H1 (cell line): ENCODE measurements at regions not wholly inside any gene's neighbourhood (a gene's known extent, or its start where the extent isn't known, plus 50 kb on each side); places are given as distances from the start of the nearest gene placed in this dataset.

Source experiments
- CHD1 ChIP-seq: IDR thresholded peaks from 2 replicates; pipeline ENCODE4 v1.6.1; 2012; ENCODE audit warnings: low read depth, low read length, improper control_type of control experiment
- CHD7 ChIP-seq: fragments of 300-600 bp; sonication (generic); IDR thresholded peaks from 2 replicates; pipeline ENCODE4 v1.7.1; 2012; ENCODE audit warnings: low read length, moderate library complexity, mild to moderate bottlenecking, inconsistent platforms; ENCODE audit not compliant: insufficient replicate concordance
- CREB1 ChIP-seq: IDR thresholded peaks from 2 replicates; pipeline ENCODE4 v1.6.1; 2012; ENCODE audit warnings: inconsistent platforms
- EP300 ChIP-seq, 2 experiments: IDR thresholded peaks; 1 replicate in 1 of 2; 2 replicates in 1 of 2; pipeline ENCODE4 v1.6.1; 2011 to 2012; ENCODE audit warnings: low read depth in 2 of 2, low read length in 2 of 2, mild to moderate bottlenecking in 2 of 2, borderline replicate concordance in 1 of 2, inconsistent platforms in 1 of 2, moderate library complexity in 1 of 2
- JUND ChIP-seq: IDR thresholded peaks from 2 replicates; pipeline ENCODE4 v1.6.1; 2011; ENCODE audit warnings: mild to moderate bottlenecking, improper control_type of control experiment, low read length
- MAFK ChIP-seq: IDR thresholded peaks from 2 replicates; pipeline ENCODE4 v1.6.1; 2012; ENCODE audit warnings: low read depth, mild to moderate bottlenecking, improper control_type of control experiment, low read length
- NANOG ChIP-seq: IDR thresholded peaks from 2 replicates; pipeline ENCODE4 v1.6.1; 2011; ENCODE audit warnings: low read length, low read depth, mild to moderate bottlenecking, inconsistent platforms; ENCODE audit not compliant: insufficient read depth, poor library complexity, severe bottlenecking
- SP1 ChIP-seq: IDR thresholded peaks from 2 replicates; pipeline ENCODE4 v1.6.1; 2011; ENCODE audit warnings: low read depth, low read length
- SRF ChIP-seq: IDR thresholded peaks from 2 replicates; pipeline ENCODE4 v1.6.1; 2011; ENCODE audit warnings: mild to moderate bottlenecking, low read depth, low read length, moderate library complexity
- SUZ12 ChIP-seq: fragments of 200-600 bp; sonication (generic); IDR thresholded peaks from 2 replicates; pipeline ENCODE4 v1.6.1; 2012; ENCODE audit warnings: mild to moderate bottlenecking, inconsistent platforms, low read length, moderate library complexity, mixed read lengths

GRCh38 chr14:66119606-66120231, 366.5 kb upstream of the CCDC196 start (continued):
- TF ChIP-seq CHD7 (no peak), CREB1 (no peak), MAFK (no peak), CHD1 (no peak), JUND (no peak), SP1 (no peak), SUZ12 (no peak), NANOG (no peak), SRF (no peak), EP300 (IDR thresholded peaks at IDR 0.05; ENCODE audit: borderline replicate concordance in 1 of 2, low read depth in 2 of 2, low read length in 2 of 2) (no peak)
